CD14-positive monocyte (primary cell): ENCODE measurements at regions not wholly inside any gene's neighbourhood (a gene's known extent, or its start where the extent isn't known, plus 50 kb on each side); places are given as distances from the start of the nearest gene placed in this dataset.

Experiments
- DNase-seq, 3 donors: peaks; one replicate each; pipeline ENCODE4 v3.0.0-alpha.2; 2011 to 2022
- H2AFZ ChIP-seq: 2 replicates; pipeline ENCODE4 v1.6.0; 2012; ENCODE audit warnings: mild to moderate bottlenecking, low read depth, low read length, inconsistent platforms; ENCODE audit not compliant: insufficient read depth, poor library complexity, severe bottlenecking
- H3K27ac ChIP-seq, 2 donors: 1 replicate in 1 of 2; 2 replicates in 1 of 2; pipeline ENCODE4 v1.5.1; 2012 to 2013; ENCODE audit warnings: low read length in 2 of 2, control low read depth in 1 of 2, inconsistent platforms in 1 of 2, low read depth in 1 of 2, mild to moderate bottlenecking in 1 of 2
- H3K27me3 ChIP-seq, 2 donors: one replicate each; pipeline versions ENCODE4 v1.6.0 to v1.6.1; 2011 to 2013; ENCODE audit warnings: low read length in 2 of 2; ENCODE audit not compliant: control insufficient read depth in 2 of 2, insufficient read depth in 2 of 2
- H3K36me3 ChIP-seq, 2 donors: replicated peaks in 1 of 2; 1 replicate in 1 of 2; 2 replicates in 1 of 2; pipeline versions ENCODE4 v1.5.1 to v1.6.1; 2012 to 2013; ENCODE audit warnings: low read length in 2 of 2, control low read depth in 1 of 2, inconsistent platforms in 1 of 2, mild to moderate bottlenecking in 1 of 2; ENCODE audit not compliant: insufficient read depth in 2 of 2, control insufficient read depth in 1 of 2
- H3K4me1 ChIP-seq, 2 donors: 1 replicate in 1 of 2; 2 replicates in 1 of 2; pipeline versions ENCODE4 v1.5.1 to v1.6.1; 2012 to 2013; ENCODE audit warnings: low read length in 2 of 2, control low read depth in 1 of 2, inconsistent platforms in 1 of 2, mild to moderate bottlenecking in 1 of 2, moderate library complexity in 1 of 2; ENCODE audit not compliant: insufficient read depth in 2 of 2, control insufficient read depth in 1 of 2
- H3K4me2 ChIP-seq: replicated peaks from 2 replicates; pipeline ENCODE3; 2012; ENCODE audit warnings: low read length, moderate library complexity, mild to moderate bottlenecking; ENCODE audit not compliant: poor library complexity, severe bottlenecking; ENCODE audit errors: extremely low read depth
- H3K4me3 ChIP-seq, 3 experiments: fragments of 200-600 bp in 1 of 3; sonication (generic) in 1 of 3; replicated peaks in 1 of 3; 1 replicate in 2 of 3; 2 replicates in 1 of 3; pipeline ENCODE4 v1.5.1; 2011 to 2013; ENCODE audit warnings: low read length in 3 of 3, mild to moderate bottlenecking in 3 of 3, control low read depth in 2 of 3, low read depth in 2 of 3, inconsistent platforms in 1 of 3, moderate library complexity in 1 of 3
- H3K79me2 ChIP-seq: 2 replicates; pipeline ENCODE4 v1.6.0; 2012; ENCODE audit warnings: mild to moderate bottlenecking, control low read depth, inconsistent platforms, low read length, moderate library complexity; ENCODE audit not compliant: insufficient read depth
- H3K9ac ChIP-seq: 2 replicates; pipeline ENCODE4 v1.6.0; 2017; ENCODE audit warnings: low read length, mild to moderate bottlenecking; ENCODE audit not compliant: insufficient read depth, poor library complexity, severe bottlenecking
- H3K9me3 ChIP-seq, 2 donors: replicated peaks in 1 of 2; 1 replicate in 1 of 2; 2 replicates in 1 of 2; pipeline versions ENCODE4 v1.5.1 to v1.6.1; 2012 to 2013; ENCODE audit warnings: low read length in 2 of 2, control low read depth in 1 of 2; ENCODE audit not compliant: control insufficient read depth in 1 of 2, insufficient read depth in 1 of 2
- H4K20me1 ChIP-seq: 2 replicates; pipeline ENCODE4 v1.6.0; 2012; ENCODE audit warnings: mild to moderate bottlenecking, low read length, control low read depth, moderate library complexity; ENCODE audit not compliant: insufficient read depth
- H3K27ac Mint-ChIP-seq, 7 donors: one replicate each; pipeline ENCODE4 v1.8.0; 2020; ENCODE audit warnings: mild to moderate bottlenecking in 7 of 7, mixed read lengths in 7 of 7, moderate library complexity in 6 of 7, inconsistent platforms in 2 of 7
- H3K27me3 Mint-ChIP-seq, 3 donors: one replicate each; pipeline ENCODE4 v1.8.0; 2021 to 2022; ENCODE audit warnings: low read depth in 3 of 3, mild to moderate bottlenecking in 3 of 3, mixed read lengths in 3 of 3, moderate library complexity in 3 of 3, inconsistent platforms in 1 of 3
- H3K36me3 Mint-ChIP-seq, 2 donors: one replicate each; pipeline ENCODE4 v1.8.0; 2020; ENCODE audit warnings: mixed read lengths in 2 of 2, inconsistent platforms in 1 of 2, mild to moderate bottlenecking in 1 of 2
- H3K4me1 Mint-ChIP-seq: one replicate; pipeline ENCODE4 v1.8.0; 2020; ENCODE audit warnings: mild to moderate bottlenecking, mixed read lengths
- H3K4me3 Mint-ChIP-seq, 2 donors: one replicate each; pipeline ENCODE4 v1.8.0; 2020; ENCODE audit warnings: mild to moderate bottlenecking in 2 of 2, mixed read lengths in 2 of 2, moderate library complexity in 1 of 2
- H3K9me3 Mint-ChIP-seq, 7 donors: one replicate each; pipeline ENCODE4 v1.8.0; 2020 to 2022; ENCODE audit warnings: mixed read lengths in 7 of 7, mild to moderate bottlenecking in 6 of 7, moderate library complexity in 6 of 7, inconsistent platforms in 2 of 7
- CTCF ChIP-seq: fragments of 200-600 bp; IDR thresholded peaks from one replicate; pipeline ENCODE4 v1.8.0; 2022; ENCODE audit warnings: antibody characterized with exemption, mild to moderate bottlenecking
- WGBS: methylation state at CpG from one replicate; pipeline ENCODE4 v1.1.5; 2013; ENCODE audit warnings: missing lambda C conversion rate; ENCODE audit not compliant: insufficient coverage; 5-methylcytosine and 5-hydroxymethylcytosine counted together
- intact Hi-C, 2 donors: fragments of 100-400 bp; cut with micrococcal nuclease; formaldehyde crosslinking; loops; one replicate each; pipeline versions ENCODE4 v1.15.0 to v1.15.1; 2023

GRCh38 chr12:92370828-92371227, 225.2 kb upstream of the BTG1 start:
- Mint-ChIP-seq H3K27ac (no peak overlapping the region), H3K4me1 (peaks cover 2% of the 10 kb centered on the region), H3K36me3 (no peaks in the 10 kb centered on the region), H3K27me3 (no peaks in the 10 kb centered on the region), H3K9me3 (peaks cover 0 to 6% (median 0%) of the 10 kb centered on the region in 7 donors), H3K4me3 (no peak overlapping the region)
- no peaks in the 10 kb centered on the region for H3K27me3 ChIP-seq
- H2AFZ ChIP-seq = no peak overlapping the region
- intact Hi-C loops = no loop called here
- no peak overlapping the region for H3K27ac ChIP-seq
- no peak overlapping the region for H3K4me2 ChIP-seq
- no peak for TF ChIP-seq CTCF
- no peaks in the 10 kb centered on the region for H3K79me2 ChIP-seq
- H3K9ac ChIP-seq = no peak overlapping the region
- H3K4me1 ChIP-seq = no peaks in the 10 kb centered on the region
- H3K9me3 ChIP-seq = no peaks in the 10 kb centered on the region
- H3K36me3 ChIP-seq = no peaks in the 10 kb centered on the region
- DNase-seq = no peak
- H4K20me1 ChIP-seq = no peaks in the 10 kb centered on the region
- H3K4me3 ChIP-seq = no peak overlapping the region

GRCh38 chr12:92369636-92370035, 224.0 kb upstream of the BTG1 start:
- Mint-ChIP-seq H3K27me3 (no peaks in the 10 kb centered on the region), H3K27ac (no peak overlapping the region), H3K4me1 (peaks cover 6% of the 10 kb centered on the region), H3K9me3 (peaks cover 0 to 4% (median 0%) of the 10 kb centered on the region in 7 donors), H3K4me3 (no peak overlapping the region), H3K36me3 (peaks cover 0 to under 1% of the 10 kb centered on the region in 2 donors)
- no peak overlapping the region for H3K9ac ChIP-seq
- H4K20me1 ChIP-seq = no peaks in the 10 kb centered on the region
- H2AFZ ChIP-seq = no peak overlapping the region
- no peaks in the 10 kb centered on the region for H3K27me3 ChIP-seq
- no CpG with 5 or more reads among the region's 2 CpGs for WGBS
- H3K4me1 ChIP-seq = peaks cover 1 to 2% of the 10 kb centered on the region in 2 donors
- H3K79me2 ChIP-seq = no peaks in the 10 kb centered on the region
- no peak overlapping the region for H3K4me3 ChIP-seq
- no peaks in the 10 kb centered on the region for H3K9me3 ChIP-seq
- no peak for TF ChIP-seq CTCF
- no peak for DNase-seq
- H3K4me2 ChIP-seq = no peak overlapping the region
- H3K27ac ChIP-seq = no peak overlapping the region
- intact Hi-C loops = no loop called here
- H3K36me3 ChIP-seq = no peaks in the 10 kb centered on the region
